ENCODE measurements at regions not wholly inside any gene's neighbourhood (a gene's known extent, or its start where the extent isn't known, plus 50 kb on each side); places are given as distances from the start of the nearest gene placed in this dataset.
"Not testable (repeated sequence)": the region's sequence is repeated elsewhere in the genome, so short reads cannot be mapped to it uniquely, and the experiment has no call there.

- no peak for TF ChIP-seq CTCF (IDR thresholded peaks at IDR 0.05; ENCODE audit: borderline replicate concordance)
- peaks cover 11% of the 10 kb centered on the region for H3K9me3 ChIP-seq (replicated peaks)
- H3K4me1 ChIP-seq = no peaks in the 10 kb centered on the region
- intact Hi-C loops (cut with micrococcal nuclease) = no loop called here
- H3K27me3 ChIP-seq (ENCODE audit: low read depth) = peaks cover 11% of the 10 kb centered on the region
- H3K4me3 ChIP-seq = no peak overlapping the region
- H3K36me3 ChIP-seq = no peaks in the 10 kb centered on the region
- no peak for DNase-seq
- no peak overlapping the region for H3K27ac ChIP-seq (replicated peaks)
These were observed 205.3 kb upstream of the SULF2 start for GRCh38 chr20:47990507-47991150.

GRCh38 chr20:47989957-47990356, 204.7 kb upstream of the SULF2 start:
- no peak for DNase-seq
- no peak for TF ChIP-seq CTCF (IDR thresholded peaks at IDR 0.05; ENCODE audit: borderline replicate concordance)
- intact Hi-C loops (cut with micrococcal nuclease) = no loop called here
- Histone ChIP-seq H3K27ac (replicated peaks) (no peak overlapping the region), H3K4me1 (no peaks in the 10 kb centered on the region), H3K36me3 (no peaks in the 10 kb centered on the region), H3K9me3 (replicated peaks) (peaks cover 11% of the 10 kb centered on the region), H3K4me3 (no peak overlapping the region), H3K27me3 (ENCODE audit: low read depth) (peaks cover 18% of the 10 kb centered on the region)

DNA sequence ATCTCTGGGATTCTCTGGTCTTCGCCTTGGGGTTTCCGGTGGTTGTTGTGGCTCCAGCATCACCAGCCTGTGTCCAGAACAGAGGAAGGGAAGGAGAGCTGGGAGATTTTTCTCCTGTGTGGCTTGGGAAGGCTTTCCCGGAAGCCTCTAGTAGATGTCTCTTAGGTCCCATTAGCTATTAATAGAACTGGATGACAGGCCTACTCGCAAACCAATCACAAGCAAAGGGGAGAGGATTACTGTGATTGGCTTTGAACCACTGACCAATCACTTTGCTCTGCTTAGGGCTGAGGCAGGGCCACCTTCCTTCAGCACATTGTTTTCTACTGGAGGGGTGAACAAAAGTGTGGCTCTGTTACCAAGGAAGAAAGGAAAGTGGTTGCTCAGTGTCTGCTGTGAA, 203.4 kb upstream of the SULF2 start:
- no peaks in the 10 kb centered on the region for H3K36me3 ChIP-seq
- no peaks in the 10 kb centered on the region for H3K4me1 ChIP-seq
- peaks cover 24% of the 10 kb centered on the region for H3K27me3 ChIP-seq (ENCODE audit: low read depth)
- TF ChIP-seq CTCF (IDR thresholded peaks at IDR 0.05; ENCODE audit: borderline replicate concordance) = no peak
- no peak for DNase-seq
- no peak overlapping the region for H3K4me3 ChIP-seq
- H3K9me3 ChIP-seq (replicated peaks) = peaks cover 9% of the 10 kb centered on the region
- intact Hi-C loops (cut with micrococcal nuclease) = no loop called here
- H3K27ac ChIP-seq (replicated peaks) = no peak overlapping the region

- Histone ChIP-seq H3K4me3 (no peak overlapping the region), H3K9me3 (replicated peaks) (peaks cover 7% of the 10 kb centered on the region), H3K36me3 (no peaks in the 10 kb centered on the region), H3K27me3 (ENCODE audit: low read depth) (peaks cover 38% of the 10 kb centered on the region), H3K4me1 (peaks cover 8% of the 10 kb centered on the region), H3K27ac (replicated peaks) (no peak overlapping the region)
- no peak for DNase-seq
- intact Hi-C loops (cut with micrococcal nuclease) = no loop called here
- no peak for TF ChIP-seq CTCF (IDR thresholded peaks at IDR 0.05; ENCODE audit: borderline replicate concordance)
These were observed 200.0 kb upstream of the SULF2 start for GRCh38 chr20:47985092-47985850.

DNA sequence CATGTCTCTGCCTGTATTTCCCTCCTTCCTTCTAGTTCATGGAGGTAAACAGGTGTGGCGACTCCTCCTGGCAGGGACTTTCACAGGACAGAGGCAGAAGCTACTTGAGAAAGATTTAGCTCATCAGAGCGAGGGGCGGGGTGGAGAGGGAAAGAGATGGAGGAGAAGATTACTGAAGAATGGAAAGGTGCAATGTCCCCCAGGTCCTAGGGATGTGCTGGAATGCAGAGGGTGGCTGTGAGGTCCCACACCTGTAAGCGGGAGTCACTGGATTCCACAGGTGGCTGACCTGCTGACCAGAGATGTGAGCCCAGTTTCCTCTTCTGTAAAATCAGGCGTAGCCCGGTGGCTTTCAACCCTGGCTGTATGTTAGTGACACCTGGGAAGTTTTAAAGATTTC, 199.2 kb upstream of the SULF2 start:
- no peak overlapping the region for H3K4me3 ChIP-seq
- DNase-seq = no peak
- peaks cover 8% of the 10 kb centered on the region for H3K4me1 ChIP-seq
- H3K27ac ChIP-seq (replicated peaks) = no peak overlapping the region
- intact Hi-C loops (cut with micrococcal nuclease) = no loop called here
- peaks cover 46% of the 10 kb centered on the region for H3K27me3 ChIP-seq (ENCODE audit: low read depth)
- peaks cover 8% of the 10 kb centered on the region for H3K9me3 ChIP-seq (replicated peaks)
- TF ChIP-seq CTCF (IDR thresholded peaks at IDR 0.05; ENCODE audit: borderline replicate concordance) = no peak
- no peaks in the 10 kb centered on the region for H3K36me3 ChIP-seq

- H3K27me3 ChIP-seq (ENCODE audit: low read depth) = peaks cover 46% of the 10 kb centered on the region
- H3K9me3 ChIP-seq (replicated peaks); DNase-seq; H3K4me3 ChIP-seq; H3K4me1 ChIP-seq; H3K36me3 ChIP-seq; intact Hi-C loops (cut with micrococcal nuclease); H3K27ac ChIP-seq (replicated peaks): not testable (repeated sequence)
These were observed 198.4 kb upstream of the SULF2 start for GRCh38 chr20:47983642-47984041.
